SK-N-SH (cell line): ENCODE measurements at regions not wholly inside any gene's neighbourhood (a gene's known extent, or its start where the extent isn't known, plus 50 kb on each side); places are given as distances from the start of the nearest gene placed in this dataset.

Experiments used
- CTCF ChIA-PET: fragments of 300-600, 350-600 bp; formaldehyde crosslinking; extraction: SDS; loops from one replicate; lab custom pipeline; 2021; lab: Yijun Ruan, JAX
- POLR2A ChIA-PET: fragments of 350-600 bp; sonication (Branson Sonifier 250); formaldehyde crosslinking; extraction: SDS; loops from one replicate; lab custom pipeline; 2020; ENCODE audit warnings: antibody characterized with exemption, inconsistent platforms; lab: Yijun Ruan, JAX
- DNase-seq: peaks from one replicate; pipeline ENCODE4 v3.0.0; 2012
- H2AFZ ChIP-seq: fragments of 200-600 bp; sonication (generic); 2 replicates; pipeline ENCODE4 v1.8.1; 2016; ENCODE audit warnings: antibody characterized with exemption, mild to moderate bottlenecking, low read depth
- H3F3A ChIP-seq: fragments of 200-600 bp; sonication (generic); replicated peaks from 2 replicates; pipeline ENCODE3; 2016; ENCODE audit warnings: antibody characterized with exemption, mild to moderate bottlenecking; ENCODE audit not compliant: insufficient read depth
- H3K27ac ChIP-seq, 2 experiments: fragments of 200-500 bp in 1 of 2; fragments of 200-600 bp in 1 of 2; sonication (Bioruptor generic) in 1 of 2; sonication (generic), shearing (Covaris generic) in 1 of 2; 2 replicates each; pipeline versions ENCODE4 v1.5.1 to v1.6.1; 2014 to 2016; ENCODE audit warnings: low read depth in 2 of 2, inconsistent platforms in 1 of 2, low read length in 1 of 2, mild to moderate bottlenecking in 1 of 2, mixed read lengths in 1 of 2
- H3K27me3 ChIP-seq: fragments of 200-600 bp; sonication (generic), shearing (Covaris generic); 2 replicates; pipeline ENCODE4 v1.6.1; 2016; ENCODE audit warnings: mixed run types; ENCODE audit not compliant: insufficient read depth
- H3K36me3 ChIP-seq, 2 experiments: fragments of 200-500 bp in 1 of 2; fragments of 200-600 bp in 1 of 2; sonication (Bioruptor generic) in 1 of 2; sonication (generic) in 1 of 2; replicated peaks in 1 of 2; 2 replicates each; pipeline versions ENCODE3 to v1.5.1; 2014 to 2016; ENCODE audit warnings: low read length in 1 of 2, mild to moderate bottlenecking in 1 of 2; ENCODE audit not compliant: insufficient read depth in 2 of 2, control insufficient read depth in 1 of 2
- H3K4me1 ChIP-seq, 2 experiments: fragments of 200-500 bp in 1 of 2; fragments of 200-600 bp in 1 of 2; sonication (Bioruptor generic) in 1 of 2; sonication (generic), shearing (Covaris generic) in 1 of 2; 2 replicates each; pipeline versions ENCODE4 v1.5.1 to v1.6.1; 2014 to 2016; ENCODE audit warnings: low read depth in 1 of 2, low read length in 1 of 2, mixed run types in 1 of 2; ENCODE audit not compliant: insufficient read depth in 2 of 2, control insufficient read depth in 1 of 2
- H3K4me2 ChIP-seq: fragments of 200-600 bp; sonication (generic), shearing (Covaris generic); 2 replicates; pipeline ENCODE4 v1.6.1; 2017; ENCODE audit warnings: mixed run types
- H3K4me3 ChIP-seq, 2 experiments: fragments of 200-500 bp in 1 of 2; fragments of 200-600 bp in 1 of 2; sonication (Bioruptor generic) in 1 of 2; sonication (generic), shearing (Covaris generic) in 1 of 2; 2 replicates each; pipeline versions ENCODE4 v1.5.1 to v1.8.1; 2014 to 2016; ENCODE audit warnings: low read depth in 2 of 2, inconsistent platforms in 1 of 2, low read length in 1 of 2, mild to moderate bottlenecking in 1 of 2, mixed read lengths in 1 of 2, moderate library complexity in 1 of 2
- H3K79me2 ChIP-seq: fragments of 200-600 bp; sonication (generic); 2 replicates; pipeline ENCODE4 v1.8.1; 2017; ENCODE audit warnings: mild to moderate bottlenecking; ENCODE audit not compliant: insufficient read depth
- H3K9ac ChIP-seq: fragments of 200-600 bp; sonication (generic); 2 replicates; pipeline ENCODE4 v1.6.1; 2017; ENCODE audit warnings: mixed run types
- H3K9me2 ChIP-seq: fragments of 200-600 bp; sonication (generic); 2 replicates; pipeline ENCODE4 v1.6.1; 2017; ENCODE audit warnings: mixed run types
- H3K9me3 ChIP-seq: fragments of 200-600 bp; sonication (generic); 2 replicates; pipeline ENCODE4 v1.6.1; 2017; ENCODE audit warnings: mixed run types, mild to moderate bottlenecking, moderate library complexity
- H4K20me1 ChIP-seq: fragments of 200-600 bp; sonication (generic); 2 replicates; pipeline ENCODE4 v1.6.1; 2017; ENCODE audit warnings: mild to moderate bottlenecking, mixed run types; ENCODE audit not compliant: insufficient read depth
- CHD2 ChIP-seq: fragments of 150-350 bp; IDR thresholded peaks from 2 replicates; pipeline ENCODE4 v1.6.1; 2018; ENCODE audit warnings: low read length; ENCODE audit not compliant: partially characterized antibody
- ELF1 ChIP-seq: IDR thresholded peaks from 2 replicates; pipeline ENCODE4 v1.4.0; 2012
- FOSL2 ChIP-seq: IDR thresholded peaks from 2 replicates; pipeline ENCODE4 v1.4.0; 2012; ENCODE audit warnings: low read depth, mild to moderate bottlenecking, moderate library complexity, borderline replicate concordance
- GATA2 ChIP-seq: sonication (generic); formaldehyde crosslinking; IDR thresholded peaks from 2 replicates; pipeline ENCODE4 v1.5.0; 2020; ENCODE audit warnings: mild to moderate bottlenecking, missing genetic modification reagents
- JUND ChIP-seq: IDR thresholded peaks from 2 replicates; pipeline ENCODE4 v1.4.0; 2012
- MEF2A ChIP-seq: IDR thresholded peaks from 2 replicates; pipeline ENCODE4 v1.4.0; 2012; ENCODE audit warnings: low read depth, borderline replicate concordance
- NFIC ChIP-seq: IDR thresholded peaks from 2 replicates; pipeline ENCODE4 v1.4.0; 2012; ENCODE audit warnings: borderline replicate concordance
- RFX5 ChIP-seq: IDR thresholded peaks from 2 replicates; pipeline ENCODE4 v1.6.1; 2012; ENCODE audit warnings: mild to moderate bottlenecking, improper control_type of control experiment, low read length
- SIN3A ChIP-seq: IDR thresholded peaks from 2 replicates; pipeline ENCODE4 v1.6.1; 2012; ENCODE audit warnings: low read depth, mild to moderate bottlenecking, low read length, moderate library complexity, borderline replicate concordance
- SMC3 ChIP-seq: IDR thresholded peaks from 2 replicates; pipeline ENCODE4 v1.6.1; 2012; ENCODE audit warnings: low read depth, low read length, improper control_type of control experiment
- TCF12 ChIP-seq: IDR thresholded peaks from 2 replicates; pipeline ENCODE4 v1.4.0; 2012
- TEAD4 ChIP-seq: IDR thresholded peaks from 2 replicates; pipeline ENCODE4 v1.4.0; 2012; ENCODE audit warnings: mild to moderate bottlenecking, borderline replicate concordance; ENCODE audit not compliant: insufficient read depth
- YY1 ChIP-seq: IDR thresholded peaks from 2 replicates; pipeline ENCODE4 v1.4.0; 2012; ENCODE audit warnings: low read depth, mild to moderate bottlenecking
- whole genome bisulfite sequencing: methylation state at CpG from one replicate; pipeline ENCODE4 v1.1.6; 2017; ENCODE audit warnings: low lambda C conversion rate; 5-methylcytosine and 5-hydroxymethylcytosine counted together
- TF ChIP-seq, protein P1 (sequence below): IDR thresholded peaks from 2 replicates; pipeline ENCODE4 v1.4.0; 2012; ENCODE audit warnings: low read depth, borderline replicate concordance
- TF ChIP-seq, protein P2 (sequence below): IDR thresholded peaks from 2 replicates; pipeline ENCODE4; 2012
- TF ChIP-seq, protein P3 (sequence below): IDR thresholded peaks from 2 replicates; pipeline ENCODE4 v1.6.1; 2012; ENCODE audit warnings: mild to moderate bottlenecking, low read depth, low read length, moderate library complexity
- TF ChIP-seq, protein P4 (sequence below): fragments of 200-600 bp; sonication (generic); IDR thresholded peaks from 2 replicates; pipeline ENCODE4 v1.6.1; 2017; ENCODE audit warnings: antibody characterized with exemption, mild to moderate bottlenecking, moderate library complexity
- TF ChIP-seq, protein P5 (sequence below): fragments of 150-350 bp; IDR thresholded peaks from 2 replicates; pipeline ENCODE4 v1.6.1; 2017; ENCODE audit warnings: antibody characterized with exemption, low read length, low read depth, borderline replicate concordance
- TF ChIP-seq, protein P6 (sequence below): IDR thresholded peaks from 2 replicates; pipeline ENCODE4 v1.4.0; 2012; ENCODE audit warnings: low read depth
- TF ChIP-seq, protein P7 (sequence below): IDR thresholded peaks from 2 replicates; pipeline ENCODE4 v1.4.0; 2012; ENCODE audit warnings: low read depth, borderline replicate concordance

DNA sequence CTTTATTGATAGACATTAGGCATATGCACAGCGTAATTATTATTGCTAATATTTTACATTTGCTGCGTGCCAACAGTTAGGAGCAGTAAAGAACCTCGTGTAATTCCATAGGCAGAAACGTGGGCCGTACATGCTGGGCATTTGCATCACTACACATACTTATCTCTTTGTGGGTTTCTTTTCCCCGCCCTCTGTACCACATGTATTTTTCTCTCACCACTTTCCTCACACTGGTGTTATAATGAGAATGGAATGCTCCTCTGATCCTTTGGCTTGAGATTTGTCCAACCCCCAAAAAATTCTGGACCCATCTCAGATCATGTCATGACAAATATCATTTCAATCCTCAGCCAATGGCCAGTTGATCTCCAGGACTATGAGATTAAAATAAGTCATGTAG is 1952.6 kb upstream of the WWC1 start:
- Histone ChIP-seq H3K79me2 (no peaks in the 10 kb centered on the region), H3K9me2 (no peaks in the 10 kb centered on the region), H2AFZ (no peak overlapping the region), H3K9ac (no peak overlapping the region), H3K27me3 (no peaks in the 10 kb centered on the region), H3K4me1 (no peaks in the 10 kb centered on the region; a peak in 1 of 4 replicates), H3K4me3 (no peak overlapping the region), H3K36me3 (no peaks in the 10 kb centered on the region), H3K9me3 (no peaks in the 10 kb centered on the region), H4K20me1 (no peaks in the 10 kb centered on the region), H3F3A (no peaks in the 10 kb centered on the region), H3K27ac (no peak overlapping the region), H3K4me2 (no peak overlapping the region)
- ChIA-PET POLR2A (no interaction called here), CTCF (no interaction called here)
- no peak for TF ChIP-seq CHD2
- TF ChIP-seq, protein P1, sequence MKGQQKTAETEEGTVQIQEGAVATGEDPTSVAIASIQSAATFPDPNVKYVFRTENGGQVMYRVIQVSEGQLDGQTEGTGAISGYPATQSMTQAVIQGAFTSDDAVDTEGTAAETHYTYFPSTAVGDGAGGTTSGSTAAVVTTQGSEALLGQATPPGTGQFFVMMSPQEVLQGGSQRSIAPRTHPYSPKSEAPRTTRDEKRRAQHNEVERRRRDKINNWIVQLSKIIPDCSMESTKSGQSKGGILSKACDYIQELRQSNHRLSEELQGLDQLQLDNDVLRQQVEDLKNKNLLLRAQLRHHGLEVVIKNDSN: no peak
- no peak for TF ChIP-seq SMC3
- no peak for TF ChIP-seq RFX5
- no peak for TF ChIP-seq GATA2 (CRISPR knock-in tag)
- TF ChIP-seq ELF1: no peak
- TF ChIP-seq JUND: no peak
- TF ChIP-seq, protein P2, sequence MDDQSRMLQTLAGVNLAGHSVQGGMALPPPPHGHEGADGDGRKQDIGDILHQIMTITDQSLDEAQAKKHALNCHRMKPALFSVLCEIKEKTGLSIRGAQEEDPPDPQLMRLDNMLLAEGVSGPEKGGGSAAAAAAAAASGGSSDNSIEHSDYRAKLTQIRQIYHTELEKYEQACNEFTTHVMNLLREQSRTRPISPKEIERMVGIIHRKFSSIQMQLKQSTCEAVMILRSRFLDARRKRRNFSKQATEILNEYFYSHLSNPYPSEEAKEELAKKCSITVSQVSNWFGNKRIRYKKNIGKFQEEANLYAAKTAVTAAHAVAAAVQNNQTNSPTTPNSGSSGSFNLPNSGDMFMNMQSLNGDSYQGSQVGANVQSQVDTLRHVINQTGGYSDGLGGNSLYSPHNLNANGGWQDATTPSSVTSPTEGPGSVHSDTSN: no peak
- TF ChIP-seq, protein P3, sequence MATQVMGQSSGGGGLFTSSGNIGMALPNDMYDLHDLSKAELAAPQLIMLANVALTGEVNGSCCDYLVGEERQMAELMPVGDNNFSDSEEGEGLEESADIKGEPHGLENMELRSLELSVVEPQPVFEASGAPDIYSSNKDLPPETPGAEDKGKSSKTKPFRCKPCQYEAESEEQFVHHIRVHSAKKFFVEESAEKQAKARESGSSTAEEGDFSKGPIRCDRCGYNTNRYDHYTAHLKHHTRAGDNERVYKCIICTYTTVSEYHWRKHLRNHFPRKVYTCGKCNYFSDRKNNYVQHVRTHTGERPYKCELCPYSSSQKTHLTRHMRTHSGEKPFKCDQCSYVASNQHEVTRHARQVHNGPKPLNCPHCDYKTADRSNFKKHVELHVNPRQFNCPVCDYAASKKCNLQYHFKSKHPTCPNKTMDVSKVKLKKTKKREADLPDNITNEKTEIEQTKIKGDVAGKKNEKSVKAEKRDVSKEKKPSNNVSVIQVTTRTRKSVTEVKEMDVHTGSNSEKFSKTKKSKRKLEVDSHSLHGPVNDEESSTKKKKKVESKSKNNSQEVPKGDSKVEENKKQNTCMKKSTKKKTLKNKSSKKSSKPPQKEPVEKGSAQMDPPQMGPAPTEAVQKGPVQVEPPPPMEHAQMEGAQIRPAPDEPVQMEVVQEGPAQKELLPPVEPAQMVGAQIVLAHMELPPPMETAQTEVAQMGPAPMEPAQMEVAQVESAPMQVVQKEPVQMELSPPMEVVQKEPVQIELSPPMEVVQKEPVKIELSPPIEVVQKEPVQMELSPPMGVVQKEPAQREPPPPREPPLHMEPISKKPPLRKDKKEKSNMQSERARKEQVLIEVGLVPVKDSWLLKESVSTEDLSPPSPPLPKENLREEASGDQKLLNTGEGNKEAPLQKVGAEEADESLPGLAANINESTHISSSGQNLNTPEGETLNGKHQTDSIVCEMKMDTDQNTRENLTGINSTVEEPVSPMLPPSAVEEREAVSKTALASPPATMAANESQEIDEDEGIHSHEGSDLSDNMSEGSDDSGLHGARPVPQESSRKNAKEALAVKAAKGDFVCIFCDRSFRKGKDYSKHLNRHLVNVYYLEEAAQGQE: no peak
- TF ChIP-seq, protein P4, sequence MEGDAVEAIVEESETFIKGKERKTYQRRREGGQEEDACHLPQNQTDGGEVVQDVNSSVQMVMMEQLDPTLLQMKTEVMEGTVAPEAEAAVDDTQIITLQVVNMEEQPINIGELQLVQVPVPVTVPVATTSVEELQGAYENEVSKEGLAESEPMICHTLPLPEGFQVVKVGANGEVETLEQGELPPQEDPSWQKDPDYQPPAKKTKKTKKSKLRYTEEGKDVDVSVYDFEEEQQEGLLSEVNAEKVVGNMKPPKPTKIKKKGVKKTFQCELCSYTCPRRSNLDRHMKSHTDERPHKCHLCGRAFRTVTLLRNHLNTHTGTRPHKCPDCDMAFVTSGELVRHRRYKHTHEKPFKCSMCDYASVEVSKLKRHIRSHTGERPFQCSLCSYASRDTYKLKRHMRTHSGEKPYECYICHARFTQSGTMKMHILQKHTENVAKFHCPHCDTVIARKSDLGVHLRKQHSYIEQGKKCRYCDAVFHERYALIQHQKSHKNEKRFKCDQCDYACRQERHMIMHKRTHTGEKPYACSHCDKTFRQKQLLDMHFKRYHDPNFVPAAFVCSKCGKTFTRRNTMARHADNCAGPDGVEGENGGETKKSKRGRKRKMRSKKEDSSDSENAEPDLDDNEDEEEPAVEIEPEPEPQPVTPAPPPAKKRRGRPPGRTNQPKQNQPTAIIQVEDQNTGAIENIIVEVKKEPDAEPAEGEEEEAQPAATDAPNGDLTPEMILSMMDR: no peak
- no peak for TF ChIP-seq NFIC
- TF ChIP-seq, protein P5, sequence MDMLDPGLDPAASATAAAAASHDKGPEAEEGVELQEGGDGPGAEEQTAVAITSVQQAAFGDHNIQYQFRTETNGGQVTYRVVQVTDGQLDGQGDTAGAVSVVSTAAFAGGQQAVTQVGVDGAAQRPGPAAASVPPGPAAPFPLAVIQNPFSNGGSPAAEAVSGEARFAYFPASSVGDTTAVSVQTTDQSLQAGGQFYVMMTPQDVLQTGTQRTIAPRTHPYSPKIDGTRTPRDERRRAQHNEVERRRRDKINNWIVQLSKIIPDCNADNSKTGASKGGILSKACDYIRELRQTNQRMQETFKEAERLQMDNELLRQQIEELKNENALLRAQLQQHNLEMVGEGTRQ: no peak
- no peak for TF ChIP-seq SIN3A
- no peak for TF ChIP-seq TCF12
- no peak for TF ChIP-seq FOSL2
- TF ChIP-seq, protein P6, sequence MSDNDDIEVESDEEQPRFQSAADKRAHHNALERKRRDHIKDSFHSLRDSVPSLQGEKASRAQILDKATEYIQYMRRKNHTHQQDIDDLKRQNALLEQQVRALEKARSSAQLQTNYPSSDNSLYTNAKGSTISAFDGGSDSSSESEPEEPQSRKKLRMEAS: no peak
- no peak for TF ChIP-seq MEF2A
- TF ChIP-seq, protein P7, sequence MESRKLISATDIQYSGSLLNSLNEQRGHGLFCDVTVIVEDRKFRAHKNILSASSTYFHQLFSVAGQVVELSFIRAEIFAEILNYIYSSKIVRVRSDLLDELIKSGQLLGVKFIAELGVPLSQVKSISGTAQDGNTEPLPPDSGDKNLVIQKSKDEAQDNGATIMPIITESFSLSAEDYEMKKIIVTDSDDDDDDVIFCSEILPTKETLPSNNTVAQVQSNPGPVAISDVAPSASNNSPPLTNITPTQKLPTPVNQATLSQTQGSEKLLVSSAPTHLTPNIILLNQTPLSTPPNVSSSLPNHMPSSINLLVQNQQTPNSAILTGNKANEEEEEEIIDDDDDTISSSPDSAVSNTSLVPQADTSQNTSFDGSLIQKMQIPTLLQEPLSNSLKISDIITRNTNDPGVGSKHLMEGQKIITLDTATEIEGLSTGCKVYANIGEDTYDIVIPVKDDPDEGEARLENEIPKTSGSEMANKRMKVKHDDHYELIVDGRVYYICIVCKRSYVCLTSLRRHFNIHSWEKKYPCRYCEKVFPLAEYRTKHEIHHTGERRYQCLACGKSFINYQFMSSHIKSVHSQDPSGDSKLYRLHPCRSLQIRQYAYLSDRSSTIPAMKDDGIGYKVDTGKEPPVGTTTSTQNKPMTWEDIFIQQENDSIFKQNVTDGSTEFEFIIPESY: no peak
- no peak for TF ChIP-seq TEAD4
- no peak for TF ChIP-seq YY1
- DNase-seq: no peak
- 50% methylated on average over 6 of the region's 6 CpGs for WGBS
